ENCODE measurements at regions not wholly inside any gene's neighbourhood (a gene's known extent, or its start where the extent isn't known, plus 50 kb on each side); places are given as distances from the start of the nearest gene placed in this dataset.

GRCh38 chr3:64888840-64889392 is 201.1 kb upstream of the ADAMTS9 start:
- H3K4me3 ChIP-seq: no peak overlapping the region
- H3K4me1 ChIP-seq: peaks cover 0 to 44% (median 2%) of the 10 kb centered on the region in 4 donors
- peak overlapping the region; percentile 31 to 46 for H3K27ac ChIP-seq
- DNase-seq: no peak
- no peaks in the 10 kb centered on the region for H3K36me3 ChIP-seq
- intact Hi-C loops (cut with DNase I; ENCODE audit: low total_unique reads): no loop called here
- TF ChIP-seq CTCF (IDR thresholded peaks at IDR 0.05): no peak
- H3K9me3 ChIP-seq: no peaks in the 10 kb centered on the region
- no peaks in the 10 kb centered on the region for H3K27me3 ChIP-seq

- Histone ChIP-seq H3K9me3 (no peaks in the 10 kb centered on the region), H3K4me3 (no peak overlapping the region), H3K27ac (no peak overlapping the region), H3K36me3 (no peaks in the 10 kb centered on the region), H3K27me3 (no peaks in the 10 kb centered on the region), H3K4me1 (peaks cover 0 to 49% (median 2%) of the 10 kb centered on the region in 4 donors)
- no peak for DNase-seq
- TF ChIP-seq CTCF (IDR thresholded peaks at IDR 0.05): no peak
- intact Hi-C loops (cut with DNase I; ENCODE audit: low total_unique reads): no loop called here
These were observed 200.4 kb upstream of the ADAMTS9 start for GRCh38 chr3:64888165-64888564.

DNA sequence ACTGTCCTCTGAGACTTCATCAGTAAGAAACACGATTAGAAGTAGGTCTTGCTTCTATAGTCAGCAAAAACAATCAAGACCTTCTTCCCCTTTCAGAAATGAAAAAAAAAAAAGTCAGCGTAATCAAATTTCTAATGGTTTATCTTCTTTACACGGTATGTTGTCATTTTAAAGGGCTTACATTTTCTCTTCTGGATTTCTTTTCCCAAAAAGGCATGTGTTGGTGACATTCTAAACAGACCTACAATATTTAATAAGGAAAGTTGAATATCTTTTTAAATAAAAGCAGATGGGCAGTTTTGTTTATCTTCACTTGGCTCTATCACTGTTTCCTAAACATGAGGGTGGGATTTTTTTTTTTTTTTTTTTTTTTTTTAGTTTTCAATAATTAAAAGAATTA is 197.3 kb upstream of the ADAMTS9 start:
- no peaks in the 10 kb centered on the region for H3K9me3 ChIP-seq
- intact Hi-C loops (cut with DNase I; ENCODE audit: low total_unique reads): no loop called here
- no peak overlapping the region for H3K4me3 ChIP-seq
- TF ChIP-seq CTCF (IDR thresholded peaks at IDR 0.05): no peak
- H3K36me3 ChIP-seq: no peaks in the 10 kb centered on the region
- no peak overlapping the region for H3K27ac ChIP-seq
- H3K4me1 ChIP-seq: peaks cover 0 to 40% (median 2%) of the 10 kb centered on the region in 4 donors
- no peak for DNase-seq
- no peaks in the 10 kb centered on the region for H3K27me3 ChIP-seq

GRCh38 chr3:64884536-64884935 is 196.7 kb upstream of the ADAMTS9 start:
- intact Hi-C loops (cut with DNase I; ENCODE audit: low total_unique reads): no loop called here
- H3K27ac ChIP-seq: no peak overlapping the region
- TF ChIP-seq CTCF (IDR thresholded peaks at IDR 0.05): no peak

DNA sequence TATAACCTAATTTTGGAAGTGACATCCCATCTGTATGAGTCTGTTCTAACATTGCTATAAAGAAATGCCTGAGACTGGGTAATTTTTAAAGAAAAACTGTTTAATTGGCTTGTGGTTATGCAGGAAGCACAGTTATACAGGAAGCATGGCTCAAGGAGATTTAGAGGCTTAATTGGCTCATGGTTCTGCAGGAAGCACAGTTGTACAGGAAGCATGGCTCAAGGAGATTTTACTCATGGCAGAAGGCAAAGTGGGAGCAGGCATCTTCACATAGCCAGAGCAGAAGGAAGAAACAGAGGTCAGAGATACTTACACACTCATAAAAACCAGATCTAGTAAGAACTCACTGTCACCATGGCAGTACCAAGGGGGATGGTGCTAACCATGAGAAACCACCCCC is 193.1 kb upstream of the ADAMTS9 start:
- H3K9me3 ChIP-seq: no peaks in the 10 kb centered on the region
- no peak overlapping the region for H3K4me3 ChIP-seq
- no peaks in the 10 kb centered on the region for H3K36me3 ChIP-seq
- no peak for DNase-seq
- H3K4me1 ChIP-seq: peaks cover 0 to 15% (median 0%) of the 10 kb centered on the region in 4 donors
- H3K27ac ChIP-seq: no peak overlapping the region
- no peak for TF ChIP-seq CTCF (IDR thresholded peaks at IDR 0.05)
- no peaks in the 10 kb centered on the region for H3K27me3 ChIP-seq
- intact Hi-C loops (cut with DNase I; ENCODE audit: low total_unique reads): no loop called here

More at GRCh38 chr3:64884536-64884935, 196.7 kb upstream of the ADAMTS9 start:
- Histone ChIP-seq H3K4me1 (peaks cover 0 to 35% (median 2%) of the 10 kb centered on the region in 4 donors), H3K4me3 (no peak overlapping the region), H3K9me3 (no peaks in the 10 kb centered on the region), H3K36me3 (no peaks in the 10 kb centered on the region), H3K27me3 (no peaks in the 10 kb centered on the region)
- DNase-seq: no peak

GRCh38 chr3:64878362-64878761 is 190.6 kb upstream of the ADAMTS9 start:
- no peak overlapping the region for H3K4me3 ChIP-seq
- TF ChIP-seq CTCF (IDR thresholded peaks at IDR 0.05): no peak
- no peak for DNase-seq
- no peaks in the 10 kb centered on the region for H3K9me3 ChIP-seq
- intact Hi-C loops (cut with DNase I; ENCODE audit: low total_unique reads): no loop called here
- no peaks in the 10 kb centered on the region for H3K4me1 ChIP-seq
- H3K36me3 ChIP-seq: peaks cover 0 to 19% (median 16%) of the 10 kb centered on the region in 3 donors
- H3K27ac ChIP-seq: no peak overlapping the region
- H3K27me3 ChIP-seq: no peaks in the 10 kb centered on the region

Measured in tibial artery (tissue), 4 donors.